GM23338 (cell line): ENCODE measurements at regions not wholly inside any gene's neighbourhood (a gene's known extent, or its start where the extent isn't known, plus 50 kb on each side); places are given as distances from the start of the nearest gene placed in this dataset.

Source experiments
- CTCF ChIP-seq, 2 experiments: fragments of 200-600 bp in 1 of 2; sonication (generic) in 1 of 2; conservative IDR thresholded peaks; 2 replicates each; pipeline versions ENCODE4 v1.5.1 to v1.6.1; 2016 to 2017; ENCODE audit warnings: antibody characterized with exemption in 2 of 2, low read depth in 2 of 2, mild to moderate bottlenecking in 2 of 2, moderate library complexity in 1 of 2
- EZH2 ChIP-seq: fragments of 200-600 bp; sonication (generic); IDR thresholded peaks from one replicate; pipeline ENCODE4 v1.8.0; 2017; ENCODE audit warnings: antibody characterized with exemption, mild to moderate bottlenecking, low read depth; ENCODE audit not compliant: unreplicated experiment
- EZH2phosphoT487 ChIP-seq: fragments of 200-600 bp; sonication (generic); IDR thresholded peaks from one replicate; pipeline ENCODE4 v1.8.1; 2018; ENCODE audit warnings: antibody characterized with exemption; ENCODE audit not compliant: unreplicated experiment
- JUNB ChIP-seq: IDR thresholded peaks from one replicate; pipeline ENCODE4 v1.6.1; 2016; ENCODE audit warnings: antibody characterized with exemption; ENCODE audit not compliant: unreplicated experiment
- POLR2AphosphoS5 ChIP-seq: IDR thresholded peaks from 2 replicates; pipeline ENCODE4 v1.6.1; 2016; ENCODE audit warnings: antibody characterized with exemption, low read depth
- REST ChIP-seq: IDR thresholded peaks from one replicate; pipeline ENCODE4 v1.6.1; 2018; ENCODE audit warnings: antibody characterized with exemption; ENCODE audit not compliant: unreplicated experiment
- ZNF331 ChIP-seq: fragments of 250-450 bp; sonication (Bioruptor Pico); IDR thresholded peaks from 2 replicates; pipeline ENCODE4 v1.5.0; 2020; ENCODE audit warnings: low read depth, mild to moderate bottlenecking, moderate library complexity
- ZNF462 ChIP-seq: fragments of 250-450 bp; sonication (Bioruptor Pico); IDR thresholded peaks from 2 replicates; pipeline ENCODE4 v1.5.0; 2020; ENCODE audit warnings: mild to moderate bottlenecking, moderate library complexity

GRCh38 chr2:66050392-66050791 lies 384.5 kb upstream of the MEIS1 start:
- TF ChIP-seq CTCF (conservative IDR thresholded peaks at IDR 0.05; ENCODE audit: low read depth in 2 of 2), result peak; percentile 22 to 44; a peak in 2 of 4 replicates
- TF ChIP-seq EZH2, result no peak
- TF ChIP-seq JUNB, result no peak
- no peak for TF ChIP-seq EZH2phosphoT487
- no peak for TF ChIP-seq REST
- no peak for TF ChIP-seq POLR2AphosphoS5
- TF ChIP-seq ZNF331 (CRISPR knock-in tag), result no peak
- no peak for TF ChIP-seq ZNF462
